ENCODE measurements at regions not wholly inside any gene's neighbourhood (a gene's known extent, or its start where the extent isn't known, plus 50 kb on each side); places are given as distances from the start of the nearest gene placed in this dataset.

GRCh38 chr1:207970329-207971233 is 59.7 kb upstream of the CD34 start (continued):
- no peak for TF ChIP-seq BHLHE40 (IDR thresholded peaks at IDR 0.05; ENCODE audit: low read depth, low read length)

- Histone ChIP-seq H3K14ac (replicated peaks; ENCODE audit: low read depth, low read length) (no peak overlapping the region), H3K4me2 (ENCODE audit: low read depth, low read length) (no peak overlapping the region), H2BK120ac (ENCODE audit: low read depth, low read length) (no peak overlapping the region), H3K36me3 (ENCODE audit: control insufficient read depth, insufficient read depth, low read length) (no peaks in the 10 kb centered on the region), H2BK15ac (ENCODE audit: low read depth, low read length) (no peak overlapping the region), H2AFZ (replicated peaks; ENCODE audit: low read length, poor library complexity) (no peak overlapping the region), H3K23ac (ENCODE audit: low read depth, low read length) (no peak overlapping the region), H3K4me1 (ENCODE audit: control insufficient read depth, insufficient read depth, low read length) (peaks cover 1% of the 10 kb centered on the region; the same call in 1 of the 2 replicates), H3K9me1 (ENCODE audit: insufficient read depth, low read length) (no peaks in the 10 kb centered on the region), H3K4ac (ENCODE audit: low read depth, low read length) (no peak overlapping the region), H2AK5ac (ENCODE audit: low read depth, low read length) (no peak overlapping the region), H3K9ac (ENCODE audit: low read depth, low read length) (no peak overlapping the region), H2AK9ac (replicated peaks; ENCODE audit: low read depth, low read length, poor library complexity) (no peak overlapping the region), H3K79me1 (ENCODE audit: low read depth in 1 of 2, low read length in 2 of 2) (no peaks in the 10 kb centered on the region), H4K20me1 (ENCODE audit: insufficient read depth, low read length) (no peaks in the 10 kb centered on the region), H3K4me3 (ENCODE audit: insufficient read depth, low read depth, low read length) (no peak overlapping the region), H4K5ac (ENCODE audit: low read depth, low read length) (no peak overlapping the region), H3K18ac (ENCODE audit: low read depth, low read length) (no peak overlapping the region), H2BK20ac (ENCODE audit: low read depth, low read length) (no peak overlapping the region), H4K91ac (ENCODE audit: insufficient read depth, low read depth, low read length) (no peak overlapping the region), H3K56ac (ENCODE audit: extremely low read depth, insufficient read depth, low read length) (no peak overlapping the region), H2BK5ac (ENCODE audit: low read depth, low read length, poor library complexity, severe bottlenecking) (no peak overlapping the region), H3K27ac (ENCODE audit: insufficient read depth, low read length) (no peak overlapping the region), H4K8ac (ENCODE audit: low read depth in 2 of 2, low read length in 2 of 2) (no peak overlapping the region), H3K9me3 (ENCODE audit: control insufficient read depth, insufficient read depth, low read length) (no peaks in the 10 kb centered on the region), H3K27me3 (ENCODE audit: control insufficient read depth, insufficient read depth, low read length) (peaks cover 16% of the 10 kb centered on the region)
- ATAC-seq (ENCODE audit: low read depth) (no peak), DNase-seq (no peak)
- dilution Hi-C loops (cut with HindIII; ENCODE audit: low sequenced_read_pairs, unreplicated experiment), result no loop called here
- TF ChIP-seq USF2 (IDR thresholded peaks at IDR 0.05; ENCODE audit: low read depth, low read length) (peak; percentile 21; the same call in 1 of the 2 replicates), RCOR1 (IDR thresholded peaks at IDR 0.05; ENCODE audit: insufficient replicate concordance, low read length) (no peak)
- no TSS peak for BruUV-seq (replicated peaks)
- WGBS, 2 experiments (ENCODE audit: extremely low coverage in 2 of 2, insufficient read length in 1 of 2), result no CpG with 5 or more reads among the region's 2 CpGs
- in situ Hi-C loops (cut with MboI; ENCODE audit: low sequenced_read_pairs), result loop anchor here (10.0 kb wide), 1 partner anchor 145 kb away; no protein-coding TSS in a partner anchor
- ChIA-PET POLR2A (ENCODE audit: unreplicated experiment) (no interaction called here), CTCF (interaction anchor here (0.9 to 4.1 kb wide), 2 partner anchors 85 to 100 kb away, joined by 3 to 18 read pairs; no protein-coding TSS in a partner anchor)
- intact Hi-C loops (cut with micrococcal nuclease), result no loop called here
These were observed 58.6 kb upstream of the CD34 start for GRCh38 chr1:207969528-207969927.

Measured in IMR-90 (cell line).